ENCODE measurements at regions not wholly inside any gene's neighbourhood (a gene's known extent, or its start where the extent isn't known, plus 50 kb on each side); places are given as distances from the start of the nearest gene placed in this dataset.

- Histone ChIP-seq H3K27ac (no peak overlapping the region), H3K4me1 (no peaks in the 10 kb centered on the region), H3K27me3 (no peaks in the 10 kb centered on the region), H3K4me3 (no peak overlapping the region), H3K9me3 (no peaks in the 10 kb centered on the region), H3K36me3 (no peaks in the 10 kb centered on the region)
- intact Hi-C loops (cut with DNase I; ENCODE audit: low total_unique reads), result no loop called here
- no peak for DNase-seq
- no peak for TF ChIP-seq POLR2A (IDR thresholded peaks at IDR 0.05)
- TF ChIP-seq CTCF (IDR thresholded peaks at IDR 0.05), result no peak
These were observed 106.1 kb upstream of the EPB41L4A start for GRCh38 chr5:112525217-112525616.

- intact Hi-C loops (cut with DNase I; ENCODE audit: low total_unique reads), result no loop called here
- TF ChIP-seq POLR2A (IDR thresholded peaks at IDR 0.05), result no peak
- no peak for TF ChIP-seq CTCF (IDR thresholded peaks at IDR 0.05)
These were observed 109.9 kb upstream of the EPB41L4A start for GRCh38 chr5:112528928-112529327.

GRCh38 chr5:112529525-112529924 lies 110.4 kb upstream of the EPB41L4A start:
- Histone ChIP-seq H3K4me1 (no peaks in the 10 kb centered on the region), H3K27ac (no peak overlapping the region), H3K36me3 (no peaks in the 10 kb centered on the region), H3K4me3 (no peak overlapping the region), H3K9me3 (no peaks in the 10 kb centered on the region), H3K27me3 (no peaks in the 10 kb centered on the region)
- no peak for DNase-seq
- intact Hi-C loops (cut with DNase I; ENCODE audit: low total_unique reads), result no loop called here
- TF ChIP-seq POLR2A (IDR thresholded peaks at IDR 0.05), result no peak
- no peak for TF ChIP-seq CTCF (IDR thresholded peaks at IDR 0.05)

More at GRCh38 chr5:112528928-112529327, 109.9 kb upstream of the EPB41L4A start:
- no peaks in the 10 kb centered on the region for H3K9me3 ChIP-seq
- no peak for DNase-seq
- no peaks in the 10 kb centered on the region for H3K4me1 ChIP-seq
- no peaks in the 10 kb centered on the region for H3K36me3 ChIP-seq
- no peak overlapping the region for H3K4me3 ChIP-seq
- H3K27ac ChIP-seq, result no peak overlapping the region
- no peaks in the 10 kb centered on the region for H3K27me3 ChIP-seq

GRCh38 chr5:112532654-112533360 lies 113.7 kb upstream of the EPB41L4A start:
- no peak for TF ChIP-seq POLR2A (IDR thresholded peaks at IDR 0.05)
- no peak for TF ChIP-seq CTCF (IDR thresholded peaks at IDR 0.05)
- H3K9me3 ChIP-seq, result no peaks in the 10 kb centered on the region

GRCh38 chr5:112533362-112533761 lies 114.3 kb upstream of the EPB41L4A start:
- intact Hi-C loops (cut with DNase I; ENCODE audit: low total_unique reads), result no loop called here
- TF ChIP-seq CTCF (IDR thresholded peaks at IDR 0.05) (no peak), POLR2A (IDR thresholded peaks at IDR 0.05) (no peak)
- no peak for DNase-seq
- Histone ChIP-seq H3K9me3 (no peaks in the 10 kb centered on the region), H3K27ac (no peak overlapping the region), H3K27me3 (no peaks in the 10 kb centered on the region), H3K4me3 (no peak overlapping the region), H3K36me3 (no peaks in the 10 kb centered on the region), H3K4me1 (no peaks in the 10 kb centered on the region)

More at GRCh38 chr5:112532654-112533360, 113.7 kb upstream of the EPB41L4A start:
- Histone ChIP-seq H3K27me3 (no peaks in the 10 kb centered on the region), H3K27ac (no peak overlapping the region), H3K4me3 (no peak overlapping the region), H3K36me3 (no peaks in the 10 kb centered on the region), H3K4me1 (no peaks in the 10 kb centered on the region)
- intact Hi-C loops (cut with DNase I; ENCODE audit: low total_unique reads), result no loop called here
- DNase-seq, result no peak
